HG03108 (cell line): ENCODE measurements at regions not wholly inside any gene's neighbourhood (a gene's known extent, or its start where the extent isn't known, plus 50 kb on each side); places are given as distances from the start of the nearest gene placed in this dataset.

Experiments
- ATAC-seq: cut with Tn5 transposase; IDR thresholded peaks from one replicate; pipeline ENCODE4 v1.9.1; 2021; ENCODE audit warnings: moderate library complexity; ENCODE audit not compliant: unreplicated experiment

DNA sequence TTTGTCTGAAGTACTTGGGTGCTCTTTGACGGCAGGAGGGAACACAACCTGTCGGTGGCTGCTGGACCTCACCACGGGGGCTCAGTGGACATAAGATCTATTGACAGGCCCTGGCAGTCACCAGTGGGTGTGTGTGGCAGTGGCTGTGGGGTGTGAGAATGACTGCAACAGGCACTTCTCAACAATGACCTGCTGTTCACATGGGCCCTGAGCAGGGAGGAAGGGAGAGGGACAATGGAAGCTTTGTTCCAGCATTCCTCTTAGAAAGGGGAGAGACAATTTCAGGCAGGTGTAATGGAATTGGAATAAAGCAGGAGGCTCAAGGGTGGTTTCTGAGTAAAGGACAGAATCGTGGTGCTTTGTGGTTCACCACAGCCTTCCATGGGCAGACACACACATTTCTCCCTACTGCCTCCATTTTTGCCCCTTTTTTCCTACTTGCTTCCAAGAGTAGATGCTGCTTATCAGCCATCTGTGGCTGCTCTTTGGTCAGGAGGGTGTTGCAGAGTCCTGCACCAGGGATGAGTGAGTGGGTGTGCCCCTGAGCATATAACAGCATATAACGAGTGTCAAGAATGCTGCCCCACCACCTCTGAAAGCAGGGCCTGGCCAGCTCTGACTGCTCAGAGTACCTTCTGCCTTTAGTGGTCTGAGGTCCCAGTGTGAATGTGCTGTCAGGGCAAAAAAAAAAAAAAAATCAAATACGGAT, 267.7 kb downstream of the RASSF9 start:
- no peak for ATAC-seq

DNA sequence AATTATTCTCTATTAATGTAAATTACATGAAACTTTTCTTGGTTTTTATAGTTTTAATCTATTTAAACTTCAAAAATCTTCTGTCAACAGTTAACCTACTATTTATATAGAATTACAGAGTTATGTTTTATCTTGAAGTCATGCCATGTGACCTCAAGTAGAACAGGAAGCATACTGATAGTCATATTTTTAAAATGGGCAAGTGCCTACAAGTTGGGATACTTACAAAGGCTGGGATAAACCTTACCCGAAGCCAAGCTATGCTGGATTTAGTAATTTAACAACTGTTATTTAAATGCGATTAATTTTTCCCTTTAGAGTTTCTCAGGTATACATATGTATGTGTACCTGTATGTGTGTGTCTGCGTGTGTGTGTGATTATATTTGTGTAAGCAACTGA, 266.9 kb downstream of the RASSF9 start:
- ATAC-seq = no peak

DNA sequence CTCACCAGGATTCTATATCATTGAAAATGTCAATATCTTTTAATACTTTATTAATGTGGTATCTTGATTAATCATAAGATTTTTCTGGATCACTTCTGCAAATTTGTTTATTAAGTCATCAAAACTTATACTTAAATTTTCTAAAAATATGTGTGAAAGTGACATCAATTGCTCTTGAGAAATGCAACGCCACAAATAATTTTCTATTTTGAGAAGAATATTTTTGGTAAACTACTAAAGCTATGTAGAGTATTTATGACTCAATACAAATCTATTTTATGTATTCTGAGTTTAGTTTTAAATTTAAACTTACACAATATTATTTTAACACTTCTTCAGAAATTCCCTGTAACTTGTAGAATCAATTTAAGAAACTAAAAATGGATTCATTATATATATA, 263.3 kb downstream of the RASSF9 start:
- ATAC-seq = no peak

DNA sequence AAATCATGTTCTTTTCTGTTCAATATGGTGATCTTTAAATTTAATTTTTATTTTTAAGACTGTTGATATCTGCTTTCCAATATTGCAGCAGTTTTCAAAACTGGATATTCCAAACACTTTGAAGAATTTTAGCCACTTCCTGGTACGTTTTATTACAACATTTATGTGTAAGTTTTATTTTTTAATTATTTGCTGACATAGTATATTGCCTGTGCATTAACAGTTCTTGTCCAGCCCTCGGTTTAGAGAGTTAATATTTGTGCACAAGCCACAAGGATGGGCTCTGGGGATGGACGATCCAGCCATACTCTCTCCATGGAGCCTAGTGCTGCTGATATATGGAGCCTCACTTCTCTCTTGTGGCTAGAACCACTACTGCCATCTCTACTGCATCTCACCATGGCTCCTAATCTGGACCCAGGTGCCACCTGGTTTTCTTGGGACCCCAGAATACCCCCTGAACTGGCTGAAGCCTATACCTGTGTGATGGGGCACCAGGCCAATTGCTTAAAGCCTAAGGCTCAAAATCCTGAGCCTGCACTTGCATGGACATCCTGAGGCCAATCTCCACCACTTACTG, 262.5 kb downstream of the RASSF9 start:
- ATAC-seq = no peak

DNA sequence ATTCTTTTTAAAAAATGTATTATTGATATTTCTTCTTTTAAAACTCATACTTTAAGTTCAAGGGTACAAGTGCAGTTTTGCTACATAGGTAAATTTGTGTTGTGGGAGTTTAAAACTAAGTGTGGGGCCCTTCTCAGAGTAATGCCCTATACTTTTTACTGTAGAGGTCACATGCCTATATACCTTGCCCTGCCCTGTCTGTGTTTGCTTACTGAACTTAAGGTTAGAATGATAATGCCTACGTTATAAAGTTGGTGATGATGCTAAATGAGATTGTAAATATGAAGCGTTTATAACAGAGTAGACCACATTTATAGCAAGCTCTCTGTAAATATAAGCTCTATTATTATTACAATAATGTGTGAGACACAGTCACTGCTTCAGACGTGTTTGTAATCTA, 261.9 kb downstream of the RASSF9 start:
- ATAC-seq = no peak

DNA sequence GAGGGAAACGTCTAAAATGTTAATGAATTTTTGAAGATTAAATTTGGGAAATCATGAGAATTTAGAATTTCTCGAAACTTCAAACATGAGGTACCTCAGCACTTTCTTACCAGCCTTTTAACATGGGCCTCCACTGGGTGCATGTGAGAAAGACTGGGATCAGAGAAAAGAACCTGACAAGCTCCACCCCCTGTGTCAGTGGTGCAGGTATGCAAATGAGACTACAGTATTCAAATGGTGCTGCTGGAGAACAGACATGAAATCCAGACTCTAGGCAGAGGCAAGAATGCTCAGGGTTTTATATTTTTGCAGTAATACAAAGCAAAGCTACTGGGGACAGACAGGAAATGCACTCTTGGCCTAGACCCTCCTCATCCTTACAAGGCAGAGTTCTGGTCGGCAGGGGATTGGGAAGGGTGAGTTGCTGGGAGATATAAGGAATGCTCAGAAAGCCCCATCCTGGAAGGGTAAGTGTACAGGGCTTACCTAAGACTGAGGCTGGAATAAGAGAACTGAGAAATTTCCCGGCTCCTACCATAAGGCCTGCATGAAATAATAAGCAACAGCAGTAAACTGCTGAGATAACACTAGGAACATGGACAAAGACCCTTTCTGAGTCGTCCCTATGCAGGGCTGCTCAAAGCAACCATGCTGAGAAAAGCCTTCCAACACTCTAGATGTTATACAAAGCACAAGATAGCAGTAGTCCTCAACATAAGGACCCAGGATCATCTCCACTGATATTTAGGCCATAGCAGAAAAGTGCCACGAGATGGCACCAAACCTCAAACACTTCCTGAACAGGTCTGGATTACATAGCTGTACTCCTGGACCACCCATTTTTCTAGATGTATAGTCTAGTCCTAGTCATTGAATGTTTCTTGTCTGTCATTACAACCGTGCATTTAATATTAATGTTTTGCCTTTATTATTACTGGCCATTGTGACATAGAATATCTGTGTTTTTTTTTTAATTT, 260.8 kb downstream of the RASSF9 start:
- ATAC-seq = peak; percentile 99

DNA sequence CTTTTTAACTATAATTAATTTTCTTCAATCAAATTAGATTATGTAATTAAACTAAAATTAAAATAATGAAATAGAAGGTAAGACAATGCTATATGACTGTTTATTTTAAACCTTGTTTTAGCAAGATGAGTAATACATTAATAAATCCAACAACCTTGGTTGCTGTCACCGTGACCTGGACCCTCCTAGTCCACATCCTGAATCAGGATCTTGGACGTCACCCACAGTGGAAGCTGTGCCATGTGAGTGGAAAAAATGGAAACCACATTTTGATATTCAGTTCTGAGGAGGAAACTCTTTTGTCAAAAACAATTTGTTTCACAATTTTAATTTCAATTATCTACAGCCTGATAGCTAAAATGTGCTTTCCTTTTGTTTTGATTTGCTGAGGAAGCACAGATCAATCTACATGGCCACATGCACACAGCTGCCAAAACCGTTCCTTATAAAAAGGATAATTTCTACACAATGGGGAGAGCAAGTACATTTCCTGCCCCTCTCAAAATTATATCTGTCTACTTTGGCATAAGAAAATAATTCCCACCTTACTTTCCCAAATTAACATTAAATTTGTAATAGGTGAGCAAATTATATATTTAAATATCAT, 255.5 kb downstream of the RASSF9 start:
- ATAC-seq = no peak

DNA sequence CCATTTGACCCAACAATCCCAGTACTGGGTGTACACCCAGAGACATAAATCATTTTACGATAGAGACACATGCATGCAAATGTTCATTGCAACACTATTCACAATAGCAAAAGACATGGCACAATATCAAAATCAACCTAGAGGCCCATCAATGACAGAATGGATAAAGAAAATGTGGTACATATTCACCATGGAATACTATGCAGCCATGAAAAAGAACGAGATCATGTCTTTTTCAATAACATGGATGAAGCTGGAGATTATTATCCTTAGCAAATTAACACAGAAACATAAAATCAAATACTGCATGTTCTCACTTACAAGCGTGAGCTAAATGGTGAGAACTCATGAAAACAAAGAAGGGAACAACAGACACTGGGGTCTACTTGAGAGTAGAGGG, 249.1 kb downstream of the RASSF9 start:
- ATAC-seq = no peak

DNA sequence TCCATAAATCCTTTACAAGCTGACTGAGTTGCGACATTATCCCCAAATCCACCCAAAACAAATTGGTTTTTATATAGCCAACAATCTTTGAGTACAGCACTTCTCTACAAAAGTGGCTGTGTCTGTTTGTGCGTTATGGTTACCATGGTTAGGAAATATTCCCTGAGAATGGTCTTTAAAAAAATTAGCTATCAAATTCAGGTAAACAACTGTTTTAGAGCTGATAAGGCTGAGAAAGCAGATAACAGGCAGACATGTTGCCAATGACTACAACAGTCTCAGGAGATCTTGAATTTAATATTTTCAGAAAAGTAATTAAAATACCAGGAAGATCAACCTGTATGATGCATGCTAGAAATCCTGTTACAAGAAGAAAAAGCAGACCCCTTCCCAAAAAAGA, 248.0 kb downstream of the RASSF9 start:
- ATAC-seq = no peak

DNA sequence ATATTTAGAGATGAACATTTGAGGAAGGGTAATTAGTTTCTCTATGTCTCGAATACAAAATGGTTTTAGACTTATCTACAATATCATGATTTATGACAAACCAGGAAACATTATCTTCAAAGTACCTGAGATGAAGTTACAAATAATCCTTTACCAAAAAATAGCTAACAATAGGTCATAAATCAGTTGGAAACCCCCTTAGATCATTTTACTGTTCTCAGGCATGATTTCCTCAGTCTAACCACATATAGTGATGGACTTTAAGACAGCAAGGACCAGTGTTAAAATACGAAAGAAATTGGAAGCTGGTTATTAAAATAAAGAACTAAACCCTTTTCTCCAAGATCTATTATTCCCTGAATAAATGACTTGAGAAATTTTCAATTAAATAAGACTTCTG, 235.4 kb downstream of the RASSF9 start:
- no peak for ATAC-seq

DNA sequence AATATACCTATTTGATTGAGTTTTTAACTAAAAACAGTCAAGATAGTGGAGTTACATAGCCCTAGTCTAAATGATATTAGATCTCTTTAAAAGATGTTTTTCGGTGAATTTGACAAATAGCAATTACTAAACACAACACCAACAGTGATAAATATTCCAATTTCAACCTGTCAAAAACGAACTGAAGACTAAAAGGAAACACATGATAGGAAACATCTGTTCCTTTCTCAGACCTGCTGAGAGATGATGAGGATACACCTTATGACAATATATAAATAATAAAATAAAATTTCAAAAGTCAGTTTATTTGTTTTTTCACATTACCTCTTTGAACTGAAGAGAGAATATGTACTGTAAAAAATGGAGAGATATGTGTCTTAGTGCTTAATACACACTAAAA, 232.7 kb downstream of the RASSF9 start:
- ATAC-seq = no peak

DNA sequence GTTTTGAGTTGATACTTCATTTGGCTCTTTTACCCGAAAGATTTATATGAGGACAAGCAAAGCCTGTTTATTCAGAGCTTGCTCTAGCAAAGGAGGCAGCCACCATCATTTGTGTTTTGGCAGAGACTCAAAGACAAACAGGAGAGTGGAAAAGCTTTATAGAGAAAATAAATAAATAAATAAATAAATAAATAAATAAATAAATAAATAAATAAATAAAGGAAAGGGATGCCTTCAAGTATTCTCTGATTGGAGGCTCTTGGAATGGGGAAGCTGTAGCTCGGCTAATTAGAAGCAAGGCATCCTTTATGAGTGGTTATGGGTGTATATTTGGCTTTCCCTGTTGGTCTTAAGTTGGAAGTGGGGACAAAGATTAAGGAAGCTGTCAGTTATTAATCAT, 229.8 kb downstream of the RASSF9 start:
- no peak for ATAC-seq

DNA sequence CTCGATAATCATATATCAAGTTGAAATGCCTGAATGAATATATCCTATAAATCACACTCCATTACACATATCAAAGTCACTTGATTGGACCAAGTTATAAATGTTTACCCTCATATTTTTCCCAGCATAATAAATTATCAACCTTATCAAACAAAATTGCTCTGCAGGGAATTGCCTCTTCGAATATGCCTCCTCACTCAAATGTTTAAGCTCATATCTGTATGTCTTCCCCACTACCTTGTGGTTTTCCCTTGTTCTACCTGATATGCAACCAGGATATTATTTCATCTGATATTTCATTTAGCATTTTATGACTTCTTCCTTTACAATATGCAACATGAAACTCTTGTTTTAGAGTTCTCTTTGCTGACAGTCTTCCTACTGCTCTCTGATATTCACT, 226.4 kb downstream of the RASSF9 start:
- no peak for ATAC-seq

DNA sequence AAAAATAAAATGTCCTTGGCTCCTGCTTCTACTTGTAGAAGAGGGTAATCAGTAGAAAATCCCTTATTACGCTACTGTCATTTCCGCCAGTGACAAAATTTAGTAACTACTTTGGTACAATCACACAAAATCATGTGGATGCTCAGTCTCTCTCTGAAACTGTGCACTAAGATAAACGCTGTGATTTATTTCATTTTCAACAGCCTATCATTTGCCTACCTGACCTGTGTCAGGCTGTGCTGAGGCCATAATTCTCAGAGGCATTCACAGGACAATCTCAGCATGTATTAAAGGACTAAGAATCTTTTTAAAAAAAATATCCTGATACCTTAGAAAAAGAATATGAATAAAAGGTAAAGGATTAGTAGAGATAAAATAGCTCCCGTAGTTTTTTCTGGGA, 226.0 kb downstream of the RASSF9 start:
- no peak for ATAC-seq

DNA sequence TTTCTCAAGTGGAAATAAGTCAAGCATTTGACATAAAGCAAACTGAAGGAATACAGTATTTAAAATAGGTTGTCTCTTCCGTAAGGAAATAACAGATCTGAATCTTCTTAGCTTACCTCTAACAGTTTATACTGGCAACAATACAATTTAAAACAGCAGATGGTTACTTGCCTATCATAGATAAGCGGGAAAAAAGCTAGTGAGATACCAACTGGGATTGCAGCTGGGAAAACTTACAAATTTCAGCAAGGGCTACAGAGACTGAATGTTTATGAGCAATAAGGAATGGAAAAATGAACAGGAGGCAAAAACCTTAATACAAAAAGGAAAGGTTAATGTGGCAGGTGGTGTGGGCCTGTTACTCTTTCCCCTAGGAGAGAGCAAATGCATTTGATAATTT, 220.0 kb downstream of the RASSF9 start:
- no peak for ATAC-seq

DNA sequence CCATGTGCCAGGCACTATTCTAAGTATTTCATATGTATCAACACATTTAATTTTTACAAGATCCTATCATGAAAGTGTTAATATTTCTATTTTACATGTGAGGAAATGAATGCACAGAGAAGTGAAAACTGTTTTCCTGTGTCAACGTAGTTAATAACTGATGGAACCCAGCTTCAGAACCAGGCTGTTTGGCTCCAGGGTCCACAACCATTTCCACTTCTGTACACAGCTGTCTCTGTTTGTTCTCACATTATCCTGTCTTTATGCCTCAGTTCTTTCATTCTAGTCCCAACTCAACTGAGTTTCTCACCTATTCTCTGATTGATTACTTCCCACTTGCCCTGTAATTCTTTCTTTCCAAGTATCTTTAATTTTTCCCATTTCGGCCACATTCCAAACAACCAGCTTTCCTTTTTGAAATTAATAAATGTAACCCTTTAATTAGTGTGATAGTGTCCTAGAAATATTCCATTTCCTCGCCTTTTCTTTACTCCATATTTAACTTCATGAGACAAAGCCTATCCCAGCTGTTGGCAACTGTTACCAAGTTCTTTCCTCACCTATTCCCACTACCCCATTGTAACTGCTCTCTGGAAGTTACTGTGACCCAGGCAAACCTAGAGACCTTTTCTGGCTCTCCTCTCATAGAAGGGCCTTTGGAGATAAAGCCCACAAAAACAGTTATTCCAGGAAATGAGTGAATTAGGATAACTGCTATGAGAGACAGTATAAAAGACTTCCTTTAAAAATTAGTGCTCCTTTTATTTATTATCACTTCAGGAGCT, 218.7 kb downstream of the RASSF9 start:
- no peak for ATAC-seq

DNA sequence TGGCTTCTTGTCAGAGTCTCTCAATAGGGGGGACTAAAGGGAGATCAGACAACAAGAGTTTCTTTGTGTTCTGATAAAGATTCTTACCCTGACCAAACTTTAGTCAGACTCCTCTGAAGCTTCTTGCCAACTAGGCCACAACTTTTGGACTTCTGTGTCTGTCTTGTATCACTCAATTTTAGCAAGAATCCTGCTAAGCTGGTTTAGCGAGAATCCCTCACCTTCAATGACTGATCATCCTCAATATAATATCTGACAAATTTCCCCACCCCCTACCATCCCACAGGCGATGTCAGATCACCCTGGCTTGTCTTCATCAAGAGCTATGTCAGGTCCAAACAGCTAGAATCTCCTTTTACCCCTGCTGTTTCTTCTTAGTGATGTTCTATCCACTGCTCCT, 215.2 kb downstream of the RASSF9 start:
- ATAC-seq = no peak

DNA sequence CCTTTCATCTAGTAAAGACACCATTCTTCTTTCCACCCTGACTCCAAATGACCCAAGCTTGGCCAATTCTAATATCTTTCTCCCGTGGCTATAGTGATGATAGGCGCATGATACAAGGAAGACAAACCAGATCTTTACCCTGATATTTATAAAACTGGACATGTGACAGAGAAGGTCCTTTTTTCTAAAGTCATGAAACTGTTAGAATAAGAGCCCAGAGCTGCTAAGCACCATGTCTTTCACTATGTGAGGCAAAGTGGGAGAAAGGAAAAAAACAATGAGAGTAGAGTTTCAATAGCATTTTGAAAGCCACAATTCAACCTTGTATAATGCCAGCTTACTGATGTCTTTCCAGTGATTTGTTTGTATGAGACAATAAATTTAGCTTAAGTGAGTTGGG, 212.4 kb downstream of the RASSF9 start:
- ATAC-seq = no peak

DNA sequence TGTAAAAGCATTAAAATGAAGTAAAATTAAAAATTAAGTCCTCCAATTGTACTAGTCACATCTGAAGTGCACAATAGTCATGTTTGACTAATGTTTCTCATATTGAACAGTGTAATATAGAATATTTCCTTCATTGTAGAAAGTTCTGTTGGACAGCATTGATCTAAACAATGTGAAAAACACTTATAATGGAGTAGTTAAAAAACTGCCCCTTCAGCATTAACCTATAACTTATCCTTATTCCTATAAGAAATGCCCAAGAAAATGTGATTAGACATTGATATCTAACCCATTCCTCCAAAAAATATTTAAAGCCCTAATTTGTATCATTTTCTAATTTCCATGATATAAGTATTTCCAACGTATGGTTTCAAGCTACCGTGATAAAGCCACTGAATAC, 210.7 kb downstream of the RASSF9 start:
- ATAC-seq = no peak

DNA sequence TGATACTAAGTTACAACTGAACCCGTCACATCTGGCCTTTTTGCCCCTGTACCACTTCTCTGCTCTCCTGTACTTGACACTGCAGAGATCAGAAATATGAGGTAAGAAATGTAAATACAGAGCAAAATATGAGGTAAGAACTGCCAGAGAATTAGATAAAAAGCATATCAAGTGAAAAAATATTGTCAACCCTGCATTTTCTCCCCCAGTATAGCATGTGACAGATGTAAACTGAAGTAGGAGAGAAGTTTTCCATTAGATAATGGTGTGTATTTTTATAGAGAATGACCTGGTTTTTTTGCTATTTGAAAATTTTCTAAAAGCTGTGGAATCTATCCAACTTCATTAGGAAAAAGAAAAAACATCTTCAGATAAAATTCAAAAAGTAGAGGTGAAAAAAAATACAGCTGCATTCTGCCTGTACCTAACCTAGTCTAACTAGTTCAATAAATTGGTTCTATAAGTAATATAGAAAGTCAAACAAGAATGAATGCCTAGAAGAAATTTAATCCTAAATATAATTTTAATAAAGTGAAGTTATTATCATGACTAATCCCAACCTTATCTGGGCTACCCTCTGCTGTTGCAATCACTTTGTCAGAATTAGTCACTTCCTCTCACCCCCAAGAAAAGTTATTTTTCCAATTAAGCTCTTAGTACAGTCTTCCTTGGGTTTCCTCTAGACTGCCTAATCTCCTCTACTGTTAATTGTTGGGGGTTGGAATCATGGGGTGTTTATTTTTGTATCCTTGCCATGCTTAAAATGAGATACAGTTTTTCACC, 210.0 kb downstream of the RASSF9 start:
- no peak for ATAC-seq
